ENCODE measurements at regions not wholly inside any gene's neighbourhood (a gene's known extent, or its start where the extent isn't known, plus 50 kb on each side); places are given as distances from the start of the nearest gene placed in this dataset.
"Not testable (repeated sequence)": the region's sequence is repeated elsewhere in the genome, so short reads cannot be mapped to it uniquely, and the experiment has no call there.

GRCh38 chr6:149237464-149237863, 80.0 kb upstream of the TAB2 start:
- DNase-seq (ENCODE audit: low spot score) = no peak

- no peak for DNase-seq (ENCODE audit: low spot score)
These were observed 77.8 kb upstream of the TAB2 start for GRCh38 chr6:149239573-149240209.

GRCh38 chr6:149242883-149243282, 74.6 kb upstream of the TAB2 start:
- DNase-seq (ENCODE audit: low spot score) = no peak

GRCh38 chr6:149244105-149244504, 73.4 kb upstream of the TAB2 start:
- DNase-seq (ENCODE audit: low spot score) = no peak

- no peak for DNase-seq (ENCODE audit: low spot score)
These were observed 70.7 kb upstream of the TAB2 start for GRCh38 chr6:149246691-149247384.

- no peak for DNase-seq (ENCODE audit: low spot score)
These were observed 70.1 kb upstream of the TAB2 start for GRCh38 chr6:149247385-149247763.

- not testable (repeated sequence) for DNase-seq (ENCODE audit: low spot score)
These were observed 69.2 kb upstream of the TAB2 start for GRCh38 chr6:149248263-149248662.

GRCh38 chr6:149248693-149249369, 68.7 kb upstream of the TAB2 start:
- DNase-seq (ENCODE audit: low spot score) = no peak

- DNase-seq (ENCODE audit: low spot score) = no peak
These were observed 67.8 kb upstream of the TAB2 start for GRCh38 chr6:149249370-149250357.

- no peak for DNase-seq (ENCODE audit: low spot score)
These were observed 66.6 kb upstream of the TAB2 start for GRCh38 chr6:149250951-149251350.

GRCh38 chr6:149252622-149253021, 64.9 kb upstream of the TAB2 start:
- no peak for DNase-seq (ENCODE audit: low spot score)

- no peak for DNase-seq (ENCODE audit: low spot score)
These were observed 63.3 kb upstream of the TAB2 start for GRCh38 chr6:149254253-149254652.

- DNase-seq (ENCODE audit: low spot score) = no peak
These were observed 57.8 kb upstream of the TAB2 start for GRCh38 chr6:149259753-149260152.

GRCh38 chr6:149260214-149260874, 57.2 kb upstream of the TAB2 start:
- no peak for DNase-seq (ENCODE audit: low spot score)

GRCh38 chr6:149261364-149262040, 56.0 kb upstream of the TAB2 start:
- DNase-seq (ENCODE audit: low spot score) = no peak

GRCh38 chr6:149263321-149263720, 54.2 kb upstream of the TAB2 start:
- no peak for DNase-seq (ENCODE audit: low spot score)

- DNase-seq (ENCODE audit: low spot score) = peak; percentile 10
These were observed 52.9 kb upstream of the TAB2 start for GRCh38 chr6:149264629-149265028.

GRCh38 chr6:149265945-149266344, 51.6 kb upstream of the TAB2 start:
- DNase-seq (ENCODE audit: low spot score) = no peak

GRCh38 chr6:149266659-149267058, 50.9 kb upstream of the TAB2 start:
- DNase-seq (ENCODE audit: low spot score) = no peak

- DNase-seq (ENCODE audit: low spot score) = no peak
These were observed 50.4 kb upstream of the TAB2 start for GRCh38 chr6:149267072-149267471.

GRCh38 chr6:149267513-149268043, 49.9 kb upstream of the TAB2 start:
- DNase-seq (ENCODE audit: low spot score) = no peak

Measured in activated CD4-positive, alpha-beta T cell treated with anti-CD3 and anti-CD28 coated beads, Interleukin-2, Interleukin-4, amounts not matched to agents 100 ng/mL and 50 ng/mL, durations not matched to agents 16 hours and 8 hours (primary cell).